Vagina (tissue), 2 donors: ENCODE measurements at regions not wholly inside any gene's neighbourhood (a gene's known extent, or its start where the extent isn't known, plus 50 kb on each side); places are given as distances from the start of the nearest gene placed in this dataset.

Experiments
- DNase-seq, 2 donors: peaks; one replicate each; pipeline ENCODE4 v3.0.0-alpha.2; 2017; ENCODE audit errors: extremely low spot score in 2 of 2
- H3K27ac ChIP-seq: fragments of 200-600 bp; sonication (generic); one replicate; pipeline ENCODE4 v1.5.1; 2019
- H3K27me3 ChIP-seq: fragments of 200-600 bp; sonication (generic); one replicate; pipeline ENCODE4 v1.5.1; 2019
- H3K36me3 ChIP-seq, 2 donors: fragments of 200-600 bp; sonication (generic); one replicate each; pipeline ENCODE4 v1.5.1; 2017 to 2019
- H3K4me1 ChIP-seq: fragments of 200-600 bp; sonication (generic); one replicate; pipeline ENCODE4 v1.5.1; 2019
- H3K4me3 ChIP-seq, 2 donors: fragments of 200-600 bp; sonication (generic); 1 replicate in 1 of 2; 2 replicates in 1 of 2; pipeline ENCODE4 v1.5.1; 2016 to 2019
- H3K9me3 ChIP-seq: fragments of 200-600 bp; sonication (generic); one replicate; pipeline ENCODE4 v1.5.1; 2019
- CTCF ChIP-seq, 3 experiments: fragments of 450-650 bp in 2 of 3; fragments of 200-600 bp in 1 of 3; sonication (generic) in 1 of 3; IDR thresholded peaks; one replicate each; pipeline ENCODE4 v1.5.1; 2017 to 2019; ENCODE audit warnings: antibody characterized with exemption in 3 of 3, mild to moderate bottlenecking in 2 of 3, moderate library complexity in 2 of 3
- POLR2A ChIP-seq, 2 donors: fragments of 450-650 bp; IDR thresholded peaks; one replicate each; pipeline ENCODE4 v1.6.1; 2017; ENCODE audit warnings: antibody characterized with exemption in 2 of 2, mild to moderate bottlenecking in 2 of 2, moderate library complexity in 2 of 2
- POLR2AphosphoS5 ChIP-seq, 2 donors: sonication (generic); formaldehyde crosslinking; IDR thresholded peaks; one replicate each; pipeline ENCODE4 v1.9.0; 2017; ENCODE audit warnings: antibody characterized with exemption in 2 of 2, mild to moderate bottlenecking in 2 of 2, low read depth in 1 of 2; ENCODE audit not compliant: insufficient read depth in 1 of 2
- intact Hi-C: fragments of 100-400 bp; cut with DNase I; formaldehyde crosslinking; loops from one replicate; pipeline ENCODE4 v1.15.1; 2023

GRCh38 chr5:91315701-91316100 is 67.4 kb downstream of the ARRDC3 start:
- intact Hi-C loops = no loop called here
- no peak for DNase-seq
- Histone ChIP-seq H3K27me3 (no peaks in the 10 kb centered on the region), H3K9me3 (no peaks in the 10 kb centered on the region), H3K27ac (no peak overlapping the region), H3K4me3 (no peak overlapping the region), H3K36me3 (no peaks in the 10 kb centered on the region), H3K4me1 (peaks cover 37% of the 10 kb centered on the region)
- TF ChIP-seq POLR2AphosphoS5 (IDR thresholded peaks at IDR 0.05; ENCODE audit: insufficient read depth in 1 of 2, low read depth in 1 of 2) (no peak), CTCF (IDR thresholded peaks at IDR 0.05) (no peak), POLR2A (IDR thresholded peaks at IDR 0.05) (no peak)

- H3K4me1 ChIP-seq = peaks cover 37% of the 10 kb centered on the region
- no peaks in the 10 kb centered on the region for H3K9me3 ChIP-seq
- DNase-seq = peak in 1 of 2 donors; percentile 89
- H3K36me3 ChIP-seq = no peaks in the 10 kb centered on the region
- H3K4me3 ChIP-seq = no peak overlapping the region
- TF ChIP-seq POLR2AphosphoS5 (IDR thresholded peaks at IDR 0.05; ENCODE audit: insufficient read depth in 1 of 2, low read depth in 1 of 2) (peak in 1 of 2 donors; percentile 45), POLR2A (IDR thresholded peaks at IDR 0.05) (no peak), CTCF (IDR thresholded peaks at IDR 0.05) (no peak)
- H3K27ac ChIP-seq = no peak overlapping the region
- H3K27me3 ChIP-seq = no peaks in the 10 kb centered on the region
- intact Hi-C loops = loop anchor here (1.0 kb wide), 1 partner anchor 34 kb away; no protein-coding TSS in a partner anchor
Measured at GRCh38 chr5:91313757-91314673, 69.1 kb downstream of the ARRDC3 start.

GRCh38 chr5:91312698-91313097 is 70.4 kb downstream of the ARRDC3 start:
- Histone ChIP-seq H3K4me3 (no peak overlapping the region), H3K9me3 (no peaks in the 10 kb centered on the region), H3K27me3 (no peaks in the 10 kb centered on the region), H3K4me1 (peaks cover 37% of the 10 kb centered on the region), H3K36me3 (no peaks in the 10 kb centered on the region), H3K27ac (peak overlapping the region; percentile 64)
- no peak for DNase-seq
- TF ChIP-seq POLR2AphosphoS5 (IDR thresholded peaks at IDR 0.05; ENCODE audit: insufficient read depth in 1 of 2, low read depth in 1 of 2) (no peak), POLR2A (IDR thresholded peaks at IDR 0.05) (no peak), CTCF (IDR thresholded peaks at IDR 0.05) (no peak)
- intact Hi-C loops = no loop called here

- TF ChIP-seq POLR2AphosphoS5 (IDR thresholded peaks at IDR 0.05; ENCODE audit: insufficient read depth in 1 of 2, low read depth in 1 of 2) = peak; percentile 42 to 94
- no peak for TF ChIP-seq CTCF (IDR thresholded peaks at IDR 0.05)
- peak in 1 of 2 donors; percentile 93 for DNase-seq
- no peaks in the 10 kb centered on the region for H3K27me3 ChIP-seq
- H3K4me1 ChIP-seq = peaks cover 37% of the 10 kb centered on the region
- H3K4me3 ChIP-seq = no peak overlapping the region
- H3K9me3 ChIP-seq = no peaks in the 10 kb centered on the region
- H3K36me3 ChIP-seq = no peaks in the 10 kb centered on the region
- H3K27ac ChIP-seq = peak overlapping the region; percentile 64
- intact Hi-C loops = no loop called here
Measured at GRCh38 chr5:91311697-91312501, 71.2 kb downstream of the ARRDC3 start.
